PC-9 (cell line): ENCODE measurements at regions not wholly inside any gene's neighbourhood (a gene's known extent, or its start where the extent isn't known, plus 50 kb on each side); places are given as distances from the start of the nearest gene placed in this dataset.

ENCODE experiments used
- BruUV-seq: library from RNA; stranded (reverse); fragments of 400-500 nt; replicated peaks from 2 replicates; lab custom pipeline; 2021; lab: Mats Ljungman, UMichigan
- CTCF ChIA-PET: fragments of 300-600 bp; sonication (Branson Sonifier 250); formaldehyde crosslinking; loops from one replicate; lab custom pipeline; 2022; ENCODE audit warnings: antibody characterized with exemption; lab: Charles Lee
- POLR2A ChIA-PET: fragments of 300-600 bp; sonication (Branson Sonifier 250); formaldehyde crosslinking; loops from one replicate; lab custom pipeline; 2022; ENCODE audit warnings: antibody characterized with exemption; ENCODE audit not compliant: unreplicated experiment; lab: Charles Lee
- DNase-seq, 2 experiments: peaks; one replicate each; pipeline versions ENCODE4 v3.0.0 to v3.0.0-alpha.2; 2015 to 2022; ENCODE audit warnings: mixed read lengths in 1 of 2
- H2AFZ ChIP-seq: fragments of 200-600 bp; sonication (generic); 2 replicates; pipeline ENCODE4 v1.8.1; 2017; ENCODE audit warnings: antibody characterized with exemption
- H3F3A ChIP-seq: fragments of 200-600 bp; sonication (generic); 2 replicates; pipeline ENCODE4 v1.8.1; 2017; ENCODE audit warnings: antibody characterized with exemption, mild to moderate bottlenecking, low read depth; ENCODE audit not compliant: insufficient read depth
- H3K27ac ChIP-seq: fragments of 200-600 bp; sonication (generic); 2 replicates; pipeline ENCODE4 v1.6.1; 2016; ENCODE audit warnings: mixed run types
- H3K27me3 ChIP-seq: fragments of 200-600 bp; sonication (generic); 2 replicates; pipeline ENCODE4 v1.6.1; 2016; ENCODE audit warnings: low read depth, mixed run types; ENCODE audit not compliant: insufficient read depth
- H3K36me3 ChIP-seq: fragments of 200-600 bp; sonication (generic); 2 replicates; pipeline ENCODE4 v1.6.1; 2016; ENCODE audit warnings: low read depth, mixed run types
- H3K4me1 ChIP-seq: fragments of 200-600 bp; sonication (generic); replicated peaks from 2 replicates; pipeline ENCODE4 v1.6.1; 2016; ENCODE audit warnings: mixed run types; ENCODE audit not compliant: insufficient read depth
- H3K4me2 ChIP-seq: fragments of 200-600 bp; sonication (generic); 2 replicates; pipeline ENCODE4 v1.6.1; 2017; ENCODE audit warnings: mixed run types
- H3K4me3 ChIP-seq: fragments of 200-600 bp; sonication (generic); 2 replicates; pipeline ENCODE4 v1.6.1; 2016; ENCODE audit warnings: mixed run types
- H3K79me2 ChIP-seq: fragments of 200-600 bp; sonication (generic); 2 replicates; pipeline ENCODE4 v1.6.1; 2017; ENCODE audit warnings: low read depth, mixed run types
- H3K9me2 ChIP-seq: fragments of 200-600 bp; sonication (generic); 2 replicates; pipeline ENCODE4 v1.8.1; 2017; ENCODE audit warnings: mild to moderate bottlenecking; ENCODE audit not compliant: insufficient read depth
- H3K9me3 ChIP-seq: fragments of 200-600 bp; sonication (generic); 2 replicates; pipeline ENCODE4 v1.8.1; 2016; ENCODE audit warnings: low read depth; ENCODE audit not compliant: insufficient read depth
- H4K20me1 ChIP-seq: fragments of 200-600 bp; sonication (generic); 2 replicates; pipeline ENCODE4 v1.8.1; 2017; ENCODE audit not compliant: insufficient read depth
- EZH2 ChIP-seq: fragments of 200-600 bp; sonication (generic); IDR thresholded peaks from 2 replicates; pipeline ENCODE4 v1.8.0; 2017; ENCODE audit warnings: antibody characterized with exemption, low read depth
- intact Hi-C: fragments of 100-400 bp; cut with micrococcal nuclease; formaldehyde crosslinking; loops from one replicate; pipeline ENCODE4 v1.10.0; 2022; ENCODE audit not compliant: unreplicated experiment
- TF ChIP-seq, protein P1 (sequence below): fragments of 200-600 bp; sonication (generic); conservative IDR thresholded peaks from 2 replicates; pipeline ENCODE4 v1.6.1; 2017; ENCODE audit warnings: mixed run types, antibody characterized with exemption, mild to moderate bottlenecking, moderate library complexity

DNA sequence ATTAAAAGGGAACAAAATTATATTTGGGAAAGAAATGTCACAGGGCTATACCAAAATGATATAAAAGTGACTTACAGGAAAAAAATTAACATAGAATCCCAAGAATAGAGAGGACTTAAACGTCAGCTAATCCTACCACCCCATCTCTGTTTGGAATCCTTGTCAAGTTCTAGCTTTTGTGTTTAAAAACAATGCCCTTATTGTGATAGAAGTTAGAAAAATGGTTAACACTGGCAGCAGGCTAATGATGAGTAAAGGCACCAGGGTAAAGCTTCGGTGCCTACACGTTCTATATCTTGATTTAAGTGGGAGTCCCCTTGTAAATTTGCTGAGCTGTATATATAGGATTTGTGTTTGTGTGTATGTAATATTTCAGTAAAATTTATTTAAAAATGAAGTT, 453.3 kb upstream of the TENM4 start:
- H3K9me3 ChIP-seq, result no peaks in the 10 kb centered on the region
- H2AFZ ChIP-seq, result no peak overlapping the region
- no peaks in the 10 kb centered on the region for H3K9me2 ChIP-seq
- H3K4me1 ChIP-seq, result no peaks in the 10 kb centered on the region
- H3K4me3 ChIP-seq, result no peak overlapping the region
- ChIA-PET POLR2A (no interaction called here), CTCF (no interaction called here)
- no peaks in the 10 kb centered on the region for H3K27me3 ChIP-seq
- DNase-seq, result no peak
- intact Hi-C loops, result no loop called here
- no peaks in the 10 kb centered on the region for H3K79me2 ChIP-seq
- H3K4me2 ChIP-seq, result no peak overlapping the region
- TF ChIP-seq EZH2, result no peak
- TF ChIP-seq, protein P1, sequence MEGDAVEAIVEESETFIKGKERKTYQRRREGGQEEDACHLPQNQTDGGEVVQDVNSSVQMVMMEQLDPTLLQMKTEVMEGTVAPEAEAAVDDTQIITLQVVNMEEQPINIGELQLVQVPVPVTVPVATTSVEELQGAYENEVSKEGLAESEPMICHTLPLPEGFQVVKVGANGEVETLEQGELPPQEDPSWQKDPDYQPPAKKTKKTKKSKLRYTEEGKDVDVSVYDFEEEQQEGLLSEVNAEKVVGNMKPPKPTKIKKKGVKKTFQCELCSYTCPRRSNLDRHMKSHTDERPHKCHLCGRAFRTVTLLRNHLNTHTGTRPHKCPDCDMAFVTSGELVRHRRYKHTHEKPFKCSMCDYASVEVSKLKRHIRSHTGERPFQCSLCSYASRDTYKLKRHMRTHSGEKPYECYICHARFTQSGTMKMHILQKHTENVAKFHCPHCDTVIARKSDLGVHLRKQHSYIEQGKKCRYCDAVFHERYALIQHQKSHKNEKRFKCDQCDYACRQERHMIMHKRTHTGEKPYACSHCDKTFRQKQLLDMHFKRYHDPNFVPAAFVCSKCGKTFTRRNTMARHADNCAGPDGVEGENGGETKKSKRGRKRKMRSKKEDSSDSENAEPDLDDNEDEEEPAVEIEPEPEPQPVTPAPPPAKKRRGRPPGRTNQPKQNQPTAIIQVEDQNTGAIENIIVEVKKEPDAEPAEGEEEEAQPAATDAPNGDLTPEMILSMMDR, result no peak
- H4K20me1 ChIP-seq, result no peaks in the 10 kb centered on the region
- no peak overlapping the region for H3K27ac ChIP-seq
- no TSS peak for BruUV-seq
- H3K36me3 ChIP-seq, result no peaks in the 10 kb centered on the region
- H3F3A ChIP-seq, result no peaks in the 10 kb centered on the region

DNA sequence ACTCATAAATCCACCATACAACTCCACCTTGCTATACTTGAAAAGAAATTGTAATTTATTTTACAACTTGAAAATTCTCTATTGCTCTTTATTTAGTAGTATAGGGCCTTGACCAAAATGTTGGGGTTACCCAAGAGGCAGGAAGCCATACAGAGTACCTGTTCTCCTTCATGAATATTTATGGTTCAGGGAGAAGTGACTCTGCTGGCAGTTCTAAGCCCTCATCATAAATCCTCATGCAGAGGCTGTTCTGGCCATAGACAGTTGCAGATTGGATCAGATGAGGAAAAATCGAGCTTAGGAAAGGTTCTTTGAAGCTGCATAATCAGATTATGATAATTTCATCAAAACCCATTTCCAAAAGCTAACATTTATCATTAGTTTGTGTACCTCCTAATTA, 449.4 kb upstream of the TENM4 start:
- no peak for TF ChIP-seq EZH2
- TF ChIP-seq, protein P1, result no peak
- H2AFZ ChIP-seq, result no peak overlapping the region
- H3K9me3 ChIP-seq, result no peaks in the 10 kb centered on the region
- no peaks in the 10 kb centered on the region for H3K4me1 ChIP-seq
- no peaks in the 10 kb centered on the region for H3F3A ChIP-seq
- no peaks in the 10 kb centered on the region for H3K36me3 ChIP-seq
- no TSS peak for BruUV-seq
- CTCF ChIA-PET, result no interaction called here
- no peaks in the 10 kb centered on the region for H3K9me2 ChIP-seq
- no peak overlapping the region for H3K27ac ChIP-seq
- intact Hi-C loops, result no loop called here
- no peak overlapping the region for H3K4me2 ChIP-seq
- no peaks in the 10 kb centered on the region for H3K79me2 ChIP-seq
- no peaks in the 10 kb centered on the region for H3K27me3 ChIP-seq
- POLR2A ChIA-PET, result no interaction called here
- DNase-seq, result no peak
- no peaks in the 10 kb centered on the region for H4K20me1 ChIP-seq
- no peak overlapping the region for H3K4me3 ChIP-seq

DNA sequence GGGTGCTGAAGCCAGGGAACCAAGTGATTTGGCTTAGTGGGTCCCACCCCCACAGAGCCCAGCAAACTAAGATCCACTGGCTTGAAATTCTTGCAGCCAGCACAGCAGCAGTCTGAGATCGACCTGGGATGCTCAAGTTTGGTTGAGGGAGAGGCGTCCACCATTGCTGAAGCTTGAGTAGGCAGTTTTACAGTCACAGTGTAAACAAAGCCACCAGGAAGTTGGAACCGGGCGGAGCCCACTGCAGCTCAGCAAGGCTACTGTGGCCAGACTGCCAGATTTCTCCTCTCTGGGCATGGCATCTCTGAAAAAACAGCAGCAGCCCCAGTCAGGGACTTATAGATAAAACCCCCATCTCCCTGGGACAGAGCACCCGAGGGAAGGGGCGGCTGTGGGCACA, 424.1 kb upstream of the TENM4 start:
- peak in 1 of 2 experiments; percentile 44 for DNase-seq
- Histone ChIP-seq H3K4me3 (no peak overlapping the region), H3K9me2 (no peaks in the 10 kb centered on the region), H3K9me3 (no peaks in the 10 kb centered on the region), H3K36me3 (no peaks in the 10 kb centered on the region), H3F3A (no peaks in the 10 kb centered on the region), H3K79me2 (no peaks in the 10 kb centered on the region), H3K4me2 (peak overlapping the region; percentile 7), H2AFZ (no peak overlapping the region), H3K27me3 (no peaks in the 10 kb centered on the region), H3K27ac (no peak overlapping the region), H3K4me1 (no peaks in the 10 kb centered on the region), H4K20me1 (no peaks in the 10 kb centered on the region)
- TF ChIP-seq, protein P1, result no peak
- TF ChIP-seq EZH2, result no peak
- no TSS peak for BruUV-seq
- ChIA-PET CTCF (no interaction called here), POLR2A (no interaction called here)
- intact Hi-C loops, result no loop called here
